ENCODE measurements at regions not wholly inside any gene's neighbourhood (a gene's known extent, or its start where the extent isn't known, plus 50 kb on each side); places are given as distances from the start of the nearest gene placed in this dataset.

DNA sequence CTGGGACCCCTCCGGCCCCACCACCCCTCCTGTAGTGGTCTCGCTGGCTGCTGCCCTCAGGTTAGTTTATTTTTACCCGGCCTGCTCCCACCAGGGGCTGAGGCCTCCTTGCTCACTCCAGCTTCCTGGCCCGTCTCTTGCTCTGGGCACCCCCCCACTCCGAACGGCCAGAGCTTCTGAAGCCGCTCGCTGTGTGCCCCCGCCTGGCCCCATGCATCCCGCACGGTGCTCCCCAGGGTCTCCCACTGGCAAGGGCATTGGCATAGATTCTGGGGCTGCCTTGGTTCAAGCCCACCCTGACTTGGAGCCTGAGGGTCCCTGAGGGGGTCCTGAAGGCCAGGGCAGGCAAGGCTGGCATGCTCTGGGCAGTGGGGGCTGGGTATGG is 186.4 kb downstream of the SEC14L1 start:
- TF ChIP-seq, protein P1, sequence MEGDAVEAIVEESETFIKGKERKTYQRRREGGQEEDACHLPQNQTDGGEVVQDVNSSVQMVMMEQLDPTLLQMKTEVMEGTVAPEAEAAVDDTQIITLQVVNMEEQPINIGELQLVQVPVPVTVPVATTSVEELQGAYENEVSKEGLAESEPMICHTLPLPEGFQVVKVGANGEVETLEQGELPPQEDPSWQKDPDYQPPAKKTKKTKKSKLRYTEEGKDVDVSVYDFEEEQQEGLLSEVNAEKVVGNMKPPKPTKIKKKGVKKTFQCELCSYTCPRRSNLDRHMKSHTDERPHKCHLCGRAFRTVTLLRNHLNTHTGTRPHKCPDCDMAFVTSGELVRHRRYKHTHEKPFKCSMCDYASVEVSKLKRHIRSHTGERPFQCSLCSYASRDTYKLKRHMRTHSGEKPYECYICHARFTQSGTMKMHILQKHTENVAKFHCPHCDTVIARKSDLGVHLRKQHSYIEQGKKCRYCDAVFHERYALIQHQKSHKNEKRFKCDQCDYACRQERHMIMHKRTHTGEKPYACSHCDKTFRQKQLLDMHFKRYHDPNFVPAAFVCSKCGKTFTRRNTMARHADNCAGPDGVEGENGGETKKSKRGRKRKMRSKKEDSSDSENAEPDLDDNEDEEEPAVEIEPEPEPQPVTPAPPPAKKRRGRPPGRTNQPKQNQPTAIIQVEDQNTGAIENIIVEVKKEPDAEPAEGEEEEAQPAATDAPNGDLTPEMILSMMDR (IDR thresholded peaks at IDR 0.05; ENCODE audit: insufficient read depth, low read length, poor library complexity, severe bottlenecking): no peak
- no peak for TF ChIP-seq EZH2phosphoT487 (conservative IDR thresholded peaks at IDR 0.05; ENCODE audit: low read length)
